Right hindlimb (tissue), 1 donor: ENCODE measurements at regions not wholly inside any gene's neighbourhood (a gene's known extent, or its start where the extent isn't known, plus 50 kb on each side); places are given as distances from the start of the nearest gene placed in this dataset.

ENCODE experiments used
- DNase-seq: peaks from one replicate; pipeline ENCODE4 v3.0.0-alpha.2; 2018

DNA sequence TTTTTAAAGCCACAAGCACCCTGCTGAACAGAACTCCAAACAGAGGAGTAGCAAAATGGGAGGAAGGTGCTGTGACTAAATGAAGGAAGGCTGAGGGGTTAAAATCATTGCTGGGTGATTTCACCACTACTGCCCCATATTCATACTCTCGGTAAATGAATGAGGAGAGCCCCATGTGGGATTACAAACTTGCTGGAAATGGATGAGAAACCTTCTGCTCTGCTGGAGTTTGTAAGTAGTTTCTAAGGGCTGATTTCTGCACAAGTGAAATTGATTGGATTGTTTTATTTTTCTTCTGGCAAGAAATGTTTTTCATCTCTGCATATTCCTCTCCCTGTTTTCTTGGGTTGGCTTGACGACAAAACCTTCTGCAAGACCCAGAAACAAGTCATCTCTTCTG, 533.5 kb upstream of the MMS22L start:
- DNase-seq, result no peak

DNA sequence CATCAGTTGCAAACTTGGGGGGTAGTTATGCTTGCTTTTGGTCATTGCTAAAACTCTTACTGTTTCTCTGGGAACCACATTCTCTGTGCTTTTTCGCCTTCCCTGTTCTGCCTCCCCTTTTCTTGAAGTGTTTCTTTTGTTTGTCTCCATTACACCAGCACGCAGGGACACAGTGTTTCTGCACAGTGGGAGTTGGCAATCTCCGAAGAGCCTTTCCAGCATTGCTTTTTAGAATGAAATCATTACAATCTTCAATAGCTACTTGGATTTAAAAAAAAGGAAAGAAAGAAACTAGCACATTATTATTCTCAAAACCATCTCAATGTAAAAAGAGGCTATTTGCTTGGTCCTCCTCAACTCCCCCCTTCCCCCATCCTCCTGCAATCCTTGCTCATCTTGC, 536.7 kb upstream of the MMS22L start:
- DNase-seq, result no peak

DNA sequence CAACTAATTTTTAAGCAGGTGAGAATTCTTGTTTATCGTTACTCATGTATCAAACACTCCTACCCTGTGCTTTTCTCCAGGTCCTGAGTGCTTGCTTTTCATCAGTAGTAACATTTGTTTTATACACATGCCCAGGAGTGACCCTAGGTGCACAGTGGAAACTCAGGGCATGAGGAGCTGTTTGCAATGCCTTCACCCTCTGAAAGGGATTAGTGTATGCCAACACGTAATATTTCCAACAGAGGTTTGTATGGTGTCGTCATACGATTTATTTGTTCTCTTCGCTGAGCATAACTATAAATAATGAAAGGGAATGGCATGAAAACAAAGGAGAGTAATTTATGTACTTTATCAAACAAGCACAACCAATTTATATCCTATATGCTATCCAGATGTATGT, 537.4 kb upstream of the MMS22L start:
- no peak for DNase-seq

DNA sequence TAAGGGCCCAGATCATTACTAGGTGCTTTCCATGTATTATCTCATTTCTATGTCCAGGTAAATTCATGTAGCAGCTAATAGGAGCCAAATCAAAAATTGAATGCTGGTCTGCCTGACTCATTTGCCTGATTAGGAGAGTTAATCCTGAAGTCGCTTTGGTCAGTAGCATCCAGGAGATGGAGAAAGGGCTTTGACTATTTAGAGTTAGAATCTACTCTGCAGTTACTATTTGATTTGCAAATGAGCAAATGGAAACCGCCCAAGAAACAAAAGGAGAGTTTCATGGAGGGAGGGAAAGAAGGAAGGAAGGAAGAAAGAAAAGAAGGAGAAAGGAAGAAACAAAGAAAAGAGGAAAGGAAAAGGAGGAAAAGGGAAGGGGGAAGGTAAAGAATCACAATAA, 539.6 kb upstream of the MMS22L start:
- no peak for DNase-seq

DNA sequence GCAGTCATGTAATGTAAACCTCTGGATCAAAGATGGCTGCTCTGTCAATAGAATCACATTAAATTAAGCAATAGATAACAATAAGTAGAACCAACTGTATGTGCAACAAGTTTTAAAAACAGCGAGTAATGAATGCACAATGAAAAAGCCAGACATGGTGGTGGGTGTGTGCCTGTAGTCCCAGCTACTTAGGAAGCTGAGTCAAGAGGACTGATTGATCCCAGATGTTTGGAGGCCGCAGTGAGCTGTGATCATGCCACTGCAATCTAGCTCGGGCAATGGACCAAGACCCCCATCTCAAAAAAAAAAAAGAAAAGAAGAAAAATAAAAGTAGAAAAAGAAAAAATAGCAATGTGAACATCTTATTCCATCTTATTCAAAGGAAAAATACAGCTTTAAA, 558.7 kb upstream of the MMS22L start:
- DNase-seq, result no peak

DNA sequence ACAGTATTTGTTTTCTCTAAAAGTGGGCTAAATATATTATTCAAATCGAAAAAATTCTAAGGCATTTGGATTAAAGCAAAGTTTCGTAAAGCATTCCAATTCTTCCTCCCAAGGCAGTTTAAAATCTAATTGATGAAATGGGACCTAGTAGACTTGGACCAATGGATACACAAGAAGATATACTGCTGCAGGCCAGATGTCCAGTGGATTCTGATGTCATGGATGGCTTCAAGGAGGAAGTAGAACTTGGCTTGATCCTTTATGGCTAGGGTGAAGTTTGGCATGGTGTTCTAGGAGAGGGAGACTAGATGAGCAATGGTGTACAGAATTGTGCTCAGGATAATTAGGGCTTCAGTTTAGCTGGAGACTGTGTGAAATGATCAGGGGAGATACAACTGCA, 559.5 kb upstream of the MMS22L start:
- no peak for DNase-seq

DNA sequence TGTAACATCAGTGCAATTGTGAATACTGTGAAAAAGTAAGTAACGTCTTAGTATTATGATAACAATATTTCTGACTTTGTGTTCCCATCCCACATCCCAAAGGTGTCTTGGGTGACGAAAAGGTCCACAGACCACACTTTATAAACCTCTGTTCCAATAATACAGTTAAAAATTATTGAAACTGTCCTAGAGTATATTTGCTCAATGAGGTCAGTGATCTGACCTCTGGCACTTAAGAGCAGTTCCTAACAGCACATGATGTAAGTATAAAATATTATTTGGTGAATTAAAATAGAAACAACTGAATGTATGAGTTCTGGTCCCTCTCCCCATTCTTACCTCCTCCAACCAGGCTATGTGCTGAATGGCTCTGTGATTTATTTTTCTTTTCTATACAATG, 566.4 kb upstream of the MMS22L start:
- no peak for DNase-seq

DNA sequence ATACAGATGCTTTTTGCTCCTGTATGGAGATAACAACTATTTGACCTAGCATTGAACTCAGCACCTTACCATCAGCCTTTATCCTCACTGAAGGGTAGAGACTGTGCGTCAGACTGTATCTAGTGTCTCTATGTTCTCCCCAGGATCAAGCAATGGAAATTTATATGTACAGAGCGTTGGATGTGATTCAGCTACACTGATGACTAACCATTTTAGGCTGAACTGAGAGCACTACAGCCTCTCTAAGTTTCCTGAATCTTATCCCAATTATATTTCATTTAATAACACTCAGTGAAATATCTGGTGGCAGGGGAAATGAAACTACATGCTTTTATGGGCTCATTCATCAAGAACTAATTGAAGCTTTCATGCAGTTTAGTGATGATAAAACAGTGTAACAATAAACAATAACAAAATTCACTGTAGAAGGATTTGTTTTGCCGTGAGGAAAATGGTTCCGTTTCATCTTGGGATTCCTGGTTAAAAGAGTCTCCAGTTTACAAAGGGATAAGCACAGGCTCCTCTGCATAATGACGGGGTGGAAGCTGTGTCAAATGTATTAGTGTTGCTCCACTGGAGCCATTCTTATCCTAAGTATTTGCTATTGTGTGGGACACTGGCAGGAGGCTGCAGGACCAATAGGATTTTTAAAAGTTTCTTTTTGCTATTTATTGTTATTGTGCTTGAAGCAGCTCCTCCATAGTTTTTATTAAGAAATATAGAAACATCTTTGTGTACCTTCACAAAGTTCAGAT, 567.6 kb upstream of the MMS22L start:
- no peak for DNase-seq

DNA sequence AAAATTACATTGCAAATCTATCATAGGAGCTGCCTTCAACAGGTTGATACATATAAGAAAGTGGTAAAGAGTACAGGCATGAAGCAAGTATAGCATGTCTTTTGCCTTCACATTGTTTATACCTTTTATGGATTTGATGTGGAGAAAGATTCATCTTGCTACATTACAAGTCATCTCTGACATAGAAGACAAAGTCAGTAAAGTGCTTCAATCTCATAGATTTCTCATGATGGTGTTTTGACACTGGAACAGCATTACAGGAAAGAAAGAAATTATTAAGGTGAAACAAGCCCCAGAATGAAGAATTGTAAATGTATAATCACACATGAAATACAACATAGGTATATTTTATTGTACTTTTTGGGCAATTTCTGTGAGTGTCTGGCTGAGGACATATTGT, 580.7 kb upstream of the MMS22L start:
- no peak for DNase-seq

DNA sequence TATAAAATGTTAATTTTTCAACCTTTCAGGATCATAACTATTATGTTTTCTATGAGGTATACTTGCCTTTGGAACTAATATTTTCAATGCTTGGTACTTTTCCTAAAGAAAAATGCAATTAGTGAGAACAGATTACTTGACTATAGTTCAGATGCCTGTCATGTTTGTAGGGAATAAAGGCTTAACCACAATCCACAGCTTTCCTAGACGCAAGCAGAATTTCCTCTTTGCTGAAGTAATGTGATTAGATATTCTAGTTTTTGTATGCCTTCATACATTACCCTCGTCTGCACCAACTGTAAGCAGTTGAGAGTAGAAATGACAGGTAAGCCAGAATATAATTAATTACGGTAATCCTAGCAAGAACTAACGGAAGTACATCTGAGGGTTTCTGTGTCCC, 581.4 kb upstream of the MMS22L start:
- DNase-seq, result no peak

DNA sequence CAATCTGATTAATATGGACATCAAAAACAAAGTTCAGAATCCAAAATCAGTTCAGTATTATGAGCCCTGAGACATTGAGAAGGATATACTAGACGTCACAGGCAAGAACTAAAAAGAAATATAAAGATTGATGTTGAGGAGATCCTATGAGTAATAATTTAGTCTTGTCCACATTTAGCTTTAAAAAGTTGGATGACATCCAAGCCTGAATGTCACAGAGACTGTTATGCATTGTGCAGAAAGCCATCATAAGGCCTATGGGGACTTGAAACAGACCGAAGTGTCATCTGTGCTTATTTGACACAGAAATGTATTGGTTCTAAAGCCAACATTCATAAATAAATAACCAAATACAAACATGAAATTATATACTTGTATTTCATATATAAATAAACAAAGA, 581.8 kb upstream of the MMS22L start:
- DNase-seq, result no peak

DNA sequence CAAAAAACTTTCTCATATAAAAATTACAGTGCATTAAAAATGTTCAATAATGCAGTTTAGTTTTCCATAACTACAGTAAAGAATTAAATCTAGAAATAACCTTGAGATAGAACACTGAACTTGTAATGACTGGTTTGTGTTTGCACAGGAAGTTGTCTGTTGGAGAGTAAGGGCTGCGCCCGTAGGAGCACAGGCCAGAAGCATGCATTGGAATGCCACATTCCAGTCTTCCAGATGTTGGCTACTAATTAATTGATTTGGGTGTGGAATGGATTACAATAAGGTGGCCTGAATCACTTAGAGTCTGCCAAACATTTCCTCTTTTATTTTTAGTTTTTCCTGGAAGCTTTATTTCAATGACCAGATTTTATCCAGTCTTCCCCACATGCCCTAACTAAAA, 582.6 kb upstream of the MMS22L start:
- no peak for DNase-seq

DNA sequence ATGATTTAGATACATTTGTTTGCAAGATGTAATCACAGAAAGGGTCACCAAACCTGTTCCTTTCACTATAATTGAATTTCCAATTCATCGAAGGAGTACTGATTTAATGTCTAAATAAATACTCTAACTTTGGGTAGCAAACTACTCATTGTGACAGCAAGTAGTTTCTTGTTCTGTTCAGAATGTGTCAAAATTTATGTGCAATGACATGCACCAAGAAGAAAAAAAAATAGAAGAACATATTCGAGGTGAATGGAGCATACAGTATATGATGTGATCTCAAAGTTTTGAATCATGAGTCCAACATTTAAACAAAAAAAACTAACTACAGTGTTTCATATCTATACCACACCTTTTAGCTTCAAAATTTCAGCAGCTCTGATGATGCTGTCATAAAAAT, 583.6 kb upstream of the MMS22L start:
- DNase-seq, result no peak

DNA sequence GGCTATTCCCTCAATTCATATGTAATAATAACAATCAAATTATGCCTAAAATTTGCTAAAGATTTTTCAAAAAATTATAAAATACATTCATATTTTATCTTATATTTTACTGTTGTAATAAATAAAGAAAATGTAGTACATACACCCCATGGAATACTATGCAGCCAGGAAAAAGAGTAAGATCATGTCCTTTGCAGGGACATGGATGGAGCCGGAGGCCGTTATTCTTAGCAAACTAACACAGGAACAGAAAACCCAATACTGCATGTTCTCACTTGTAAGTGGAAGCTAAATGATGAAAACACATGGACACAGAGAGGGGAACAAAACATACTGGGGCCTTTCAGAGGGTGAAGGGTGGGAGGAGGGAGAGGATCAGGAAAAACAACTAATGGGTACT, 584.2 kb upstream of the MMS22L start:
- DNase-seq, result no peak

DNA sequence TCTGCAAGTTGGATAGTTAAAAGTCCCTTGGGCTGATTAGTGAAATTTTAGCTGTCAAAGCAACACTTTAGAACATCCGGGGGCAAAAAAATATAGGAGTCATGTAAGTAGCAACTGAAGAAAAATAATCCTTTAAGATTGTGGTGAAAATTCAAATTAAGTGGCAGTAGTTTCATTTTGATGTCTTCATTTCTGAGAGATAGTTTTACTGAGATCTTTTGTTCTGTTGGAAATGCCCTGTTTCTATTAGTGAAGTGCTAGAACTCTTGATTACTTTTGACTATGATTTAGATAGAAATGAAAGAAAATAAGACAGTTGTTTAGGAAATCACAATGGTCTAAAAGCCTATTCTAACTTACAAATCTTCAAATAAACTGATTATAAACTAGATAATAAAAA, 587.3 kb upstream of the MMS22L start:
- DNase-seq, result no peak

DNA sequence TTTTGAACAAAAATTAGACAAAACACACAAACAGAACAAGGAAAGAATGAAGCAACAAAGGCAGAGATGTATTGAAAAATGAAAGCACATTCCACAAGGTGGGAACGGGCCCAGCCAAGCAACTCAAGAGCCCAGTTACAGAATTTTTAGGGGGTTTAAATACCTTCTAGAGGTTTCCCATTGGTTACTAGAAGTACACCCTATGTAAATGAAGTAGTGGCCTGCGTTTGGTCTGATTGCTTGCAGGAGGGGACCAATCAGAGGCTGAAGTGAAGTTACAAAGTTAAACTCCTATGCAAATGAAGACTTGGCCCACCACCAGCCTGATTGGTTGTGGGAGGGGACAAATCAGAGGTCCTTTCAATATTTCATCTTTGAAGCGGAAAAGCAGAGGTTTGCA, 593.7 kb upstream of the MMS22L start:
- no peak for DNase-seq

DNA sequence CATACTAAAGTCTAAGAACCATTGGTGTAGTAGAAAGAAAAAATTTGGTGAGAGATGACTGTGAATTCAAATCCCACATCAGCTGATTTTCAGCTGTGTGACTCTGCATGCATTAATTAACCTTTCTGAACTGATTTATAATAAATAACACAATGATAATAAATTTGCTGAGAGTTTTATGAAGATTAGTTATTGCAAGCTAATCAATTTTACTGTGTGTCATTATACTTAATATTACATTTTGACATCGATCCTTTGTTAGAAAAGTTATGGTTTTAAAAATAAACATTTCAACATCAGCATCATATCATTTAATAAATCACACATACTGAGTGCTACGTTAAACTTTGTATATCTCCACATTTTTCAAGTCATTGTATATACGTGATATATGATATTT, 599.7 kb upstream of the MMS22L start:
- DNase-seq, result no peak

DNA sequence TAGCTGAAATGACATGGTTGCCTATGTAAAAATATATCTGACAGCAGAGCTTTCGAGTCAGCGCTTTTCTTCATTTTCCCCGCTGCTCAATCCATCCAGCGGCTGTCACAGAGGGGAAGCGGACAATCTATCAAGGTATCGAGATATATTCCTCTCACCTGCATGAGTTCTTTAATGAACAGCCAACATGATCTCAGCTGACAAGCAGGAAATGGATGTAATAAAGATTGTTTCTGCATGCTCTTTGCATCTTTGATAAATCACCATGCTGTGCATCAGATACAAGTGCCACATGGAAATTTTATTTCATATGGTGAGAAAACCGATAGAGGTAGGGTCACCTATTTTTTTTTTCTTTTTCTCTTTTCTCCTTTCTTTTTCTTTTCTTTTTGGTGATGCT, 602.3 kb upstream of the MMS22L start:
- DNase-seq, result no peak

DNA sequence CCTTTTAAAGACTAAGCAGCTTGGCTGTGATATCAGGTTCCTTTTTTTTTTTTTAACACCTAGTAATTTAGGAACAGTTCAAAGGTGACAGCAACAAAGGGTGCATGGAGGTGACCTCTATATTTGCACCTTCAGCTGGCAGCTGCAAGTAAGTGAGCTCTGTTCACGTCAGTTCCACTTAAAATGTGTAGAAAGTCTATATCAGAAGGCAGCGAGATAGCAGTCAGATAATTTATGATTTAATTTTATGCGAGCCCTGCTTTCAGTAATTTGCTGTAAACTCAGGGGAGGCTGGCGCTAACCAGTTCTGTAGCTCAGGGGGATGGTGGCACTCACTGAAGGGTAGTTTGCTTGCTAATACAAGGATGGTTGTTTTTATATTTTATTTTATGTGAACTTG, 602.8 kb upstream of the MMS22L start:
- no peak for DNase-seq

DNA sequence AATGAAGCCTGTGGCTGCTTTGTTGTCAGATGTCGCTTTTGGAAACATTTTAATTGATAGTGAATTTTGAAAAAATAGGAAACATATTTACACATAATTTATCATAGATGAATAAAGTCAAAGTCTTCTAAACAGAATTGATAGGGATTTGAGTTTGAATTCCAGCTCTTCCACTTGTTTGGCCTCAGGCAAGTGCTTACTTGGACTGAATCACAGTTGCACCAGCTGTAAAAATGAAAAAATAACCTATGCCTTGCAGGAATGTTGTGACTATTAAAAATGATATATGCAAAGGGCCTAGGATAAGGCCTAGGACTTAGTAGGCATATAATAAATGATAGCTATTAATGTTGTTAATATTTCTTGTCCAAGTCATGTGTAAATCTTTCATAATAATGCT, 618.5 kb upstream of the MMS22L start:
- DNase-seq, result no peak

DNA sequence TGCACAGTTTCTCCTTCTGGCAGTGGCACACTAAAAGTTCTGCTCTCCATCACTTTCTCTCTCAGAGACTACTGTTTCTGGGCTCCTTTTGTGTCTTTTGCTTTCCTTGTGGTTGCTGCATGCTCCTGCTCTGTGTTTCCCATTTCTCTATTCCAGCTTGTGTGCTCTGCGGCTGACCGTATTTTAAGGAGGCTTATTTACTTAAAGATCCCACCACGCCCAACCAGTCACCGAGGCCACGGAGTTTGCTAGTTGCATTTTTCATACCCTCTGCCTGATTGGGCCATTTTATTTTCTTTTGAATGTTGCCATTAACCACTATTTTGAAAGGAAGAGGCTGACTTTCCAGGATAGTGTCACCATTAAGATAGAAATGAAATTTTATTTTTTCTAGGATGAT, 626.4 kb upstream of the MMS22L start:
- DNase-seq, result no peak

DNA sequence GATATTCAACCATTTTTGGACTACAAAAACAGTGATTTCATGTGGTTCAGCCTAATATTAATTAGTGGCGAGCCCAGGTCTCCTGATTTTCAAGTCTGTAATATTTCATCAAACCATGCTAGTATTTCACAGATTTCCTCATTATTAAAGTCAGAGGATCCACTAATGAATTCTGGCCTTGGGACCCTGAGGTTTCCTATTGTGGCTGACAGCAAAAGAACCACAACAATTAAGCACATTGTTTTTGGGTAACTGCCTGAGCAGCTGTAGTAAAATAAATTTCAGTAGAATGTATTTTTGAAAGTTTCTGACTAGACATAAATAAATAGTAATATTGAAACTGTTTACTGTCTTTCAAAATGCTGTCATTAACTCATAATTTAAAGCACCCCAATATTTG, 630.7 kb upstream of the MMS22L start:
- DNase-seq, result no peak

DNA sequence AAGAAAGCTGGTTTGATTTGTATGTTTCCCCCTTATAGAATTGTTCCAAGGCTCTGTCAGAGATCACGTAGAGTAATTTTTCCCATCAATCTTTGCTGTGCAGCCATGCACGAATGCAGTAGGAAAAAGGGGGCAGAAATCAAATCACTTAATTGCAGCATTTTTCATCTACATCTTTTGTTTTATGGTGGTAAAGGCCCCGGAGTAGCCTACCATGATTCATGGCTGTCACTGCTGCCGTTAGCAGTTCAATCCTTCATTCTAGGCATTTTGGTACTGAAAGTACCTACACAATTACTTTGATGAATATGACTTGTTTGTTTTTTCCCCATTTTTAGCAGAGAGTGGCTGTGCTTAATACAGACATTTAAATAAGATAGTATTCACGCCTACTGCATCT, 631.9 kb upstream of the MMS22L start:
- no peak for DNase-seq

DNA sequence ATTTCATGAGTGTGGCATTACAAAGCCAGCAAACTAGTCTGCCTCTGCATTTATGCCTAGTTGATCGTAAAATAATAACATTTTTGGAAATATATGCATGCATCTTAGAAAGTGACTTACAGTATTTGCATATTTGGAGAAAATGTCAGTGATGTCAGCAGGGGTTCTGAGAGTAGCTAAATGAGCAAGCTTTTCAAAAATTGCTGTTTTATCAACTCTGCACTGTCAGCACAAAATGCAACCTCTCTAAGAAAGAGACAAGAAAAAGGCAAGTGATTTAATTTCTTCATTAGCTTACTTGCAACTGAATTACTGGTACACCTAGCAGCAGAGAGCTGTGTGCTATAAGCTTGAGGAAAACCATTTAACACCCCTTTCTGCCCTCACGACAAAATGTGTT, 632.5 kb upstream of the MMS22L start:
- DNase-seq, result no peak

DNA sequence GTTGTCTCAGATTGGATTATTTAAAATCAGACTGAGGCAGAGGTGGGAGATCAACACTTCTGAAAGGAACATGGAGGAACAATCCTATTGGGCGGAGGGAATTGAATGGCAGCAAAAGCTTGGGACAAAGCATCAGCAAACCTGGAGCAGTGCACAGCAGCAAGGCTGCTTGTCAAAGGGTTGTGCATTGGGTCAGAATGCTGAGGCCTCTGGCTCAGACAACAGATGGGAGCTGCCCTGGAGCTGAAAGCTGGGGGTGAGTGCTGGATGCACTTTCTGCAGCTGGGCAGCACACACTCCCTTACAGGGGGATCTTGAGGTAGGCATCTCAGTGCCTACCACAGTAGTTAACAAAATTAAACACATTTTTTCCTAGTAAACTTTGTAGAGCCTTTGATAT, 634.4 kb upstream of the MMS22L start:
- DNase-seq, result no peak

DNA sequence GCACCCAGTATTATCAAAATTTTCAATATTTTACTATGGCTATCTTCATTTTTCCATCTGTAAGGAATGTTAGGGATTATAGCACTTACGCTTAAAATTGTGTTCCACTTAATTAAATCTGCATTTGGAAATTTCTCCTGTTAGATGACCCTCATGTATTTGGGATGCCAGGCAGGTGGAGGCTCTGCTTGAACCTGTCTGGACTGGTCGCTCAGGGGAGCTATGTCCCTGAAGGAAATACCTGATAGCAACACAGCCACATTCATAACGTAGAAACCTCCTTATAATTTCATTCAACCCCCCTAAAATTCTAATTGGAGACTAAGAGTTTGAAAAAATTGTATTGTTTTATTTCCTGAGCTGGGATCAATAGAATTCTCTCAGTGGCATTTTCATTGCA, 636.0 kb upstream of the MMS22L start:
- DNase-seq, result no peak
